Endothelial cell of umbilical vein (primary cell): ENCODE measurements at regions not wholly inside any gene's neighbourhood (a gene's known extent, or its start where the extent isn't known, plus 50 kb on each side); places are given as distances from the start of the nearest gene placed in this dataset.

Source experiments
- BruUV-seq: library from RNA; stranded (reverse); fragments of 400-500 nt; replicated peaks from 2 replicates; lab custom pipeline; 2021; lab: Mats Ljungman, UMichigan
- CTCF ChIA-PET: fragments of 300-600, 350-600 bp; sonication (Branson Sonifier 250); formaldehyde crosslinking; loops from one replicate; lab custom pipeline; 2021; ENCODE audit warnings: antibody characterized with exemption, inconsistent platforms; lab: Charles Lee
- POLR2A ChIA-PET: fragments of 300-600, 350-600 bp; sonication (Branson Sonifier 250); formaldehyde crosslinking; loops from one replicate; lab custom pipeline; 2021; ENCODE audit warnings: antibody characterized with exemption, inconsistent platforms; lab: Charles Lee
- DNase-seq: peaks from one replicate; pipeline ENCODE4 v3.0.0-alpha.2; 2011; ENCODE audit warnings: low read depth, low spot score
- FAIRE-seq: peaks from 2 replicates; lab custom pipeline; 2011; peaks lifted over from hg19 to GRCh38; lab: Jason Lieb, UNC
- H2AFZ ChIP-seq: 2 replicates; pipeline ENCODE4 v1.6.0; 2012; ENCODE audit warnings: low read depth, low read length, control low read depth, inconsistent platforms
- H3K27ac ChIP-seq: 2 replicates; pipeline ENCODE4 v1.5.1; 2011; ENCODE audit warnings: low read depth, mild to moderate bottlenecking, control low read depth, low read length, moderate library complexity; ENCODE audit not compliant: insufficient read depth
- H3K27me3 ChIP-seq, 2 experiments: 2 replicates each; pipeline versions ENCODE4 v1.6.0 to v1.6.1; 2011; ENCODE audit warnings: low read length in 2 of 2, mixed read lengths in 1 of 2; ENCODE audit not compliant: control insufficient read depth in 2 of 2, insufficient read depth in 2 of 2
- H3K36me3 ChIP-seq, 2 experiments: 2 replicates in 1 of 2; 3 replicates in 1 of 2; pipeline ENCODE4 v1.5.1; 2011; ENCODE audit warnings: low read length in 2 of 2, mild to moderate bottlenecking in 1 of 2, moderate library complexity in 1 of 2; ENCODE audit not compliant: control insufficient read depth in 2 of 2, insufficient read depth in 2 of 2; ENCODE audit errors: extremely low read depth in 1 of 2
- H3K4me1 ChIP-seq: 3 replicates; pipeline ENCODE4 v1.5.1; 2011; ENCODE audit warnings: mild to moderate bottlenecking, low read length; ENCODE audit not compliant: control insufficient read depth, insufficient read depth; ENCODE audit errors: extremely low read depth
- H3K4me2 ChIP-seq: 2 replicates; pipeline ENCODE4 v1.6.1; 2011; ENCODE audit warnings: low read length, control low read depth, mixed read lengths; ENCODE audit not compliant: insufficient read depth
- H3K4me3 ChIP-seq, 3 experiments: fragments of 200-600 bp in 1 of 3; sonication (generic), shearing (Covaris generic) in 1 of 3; replicated peaks in 1 of 3; 2 replicates each; pipeline ENCODE4 v1.5.1; 2011 to 2016; ENCODE audit warnings: control low read depth in 3 of 3, low read length in 3 of 3, mild to moderate bottlenecking in 2 of 3, inconsistent platforms in 1 of 3, low read depth in 1 of 3, moderate library complexity in 1 of 3; ENCODE audit not compliant: insufficient read depth in 1 of 3
- H3K79me2 ChIP-seq: 2 replicates; pipeline ENCODE4 v1.6.0; 2012; ENCODE audit warnings: low read length, inconsistent platforms; ENCODE audit not compliant: control insufficient read depth, insufficient read depth
- H3K9ac ChIP-seq: replicated peaks from 2 replicates; pipeline ENCODE3; 2011; ENCODE audit warnings: low read length, control low read depth; ENCODE audit not compliant: insufficient read depth; ENCODE audit errors: extremely low read depth
- H3K9me1 ChIP-seq: replicated peaks from 3 replicates; pipeline ENCODE4 v1.6.0; 2011; ENCODE audit warnings: mild to moderate bottlenecking, low read length; ENCODE audit not compliant: control insufficient read depth, insufficient read depth; ENCODE audit errors: extremely low read depth
- H3K9me3 ChIP-seq: replicated peaks from 2 replicates; pipeline ENCODE4 v1.5.1; 2012; ENCODE audit warnings: low read length, inconsistent platforms; ENCODE audit not compliant: control insufficient read depth, insufficient read depth
- H4K20me1 ChIP-seq: replicated peaks from 2 replicates; pipeline ENCODE3; 2011; ENCODE audit warnings: mild to moderate bottlenecking, low read length; ENCODE audit not compliant: control insufficient read depth, insufficient read depth; ENCODE audit errors: extremely low read depth
- EZH2 ChIP-seq: IDR thresholded peaks from 2 replicates; pipeline ENCODE4 v1.6.1; 2012; ENCODE audit warnings: borderline replicate concordance, low read depth, mild to moderate bottlenecking, moderate library complexity, low read length, inconsistent platforms; ENCODE audit not compliant: severe bottlenecking
- FOS ChIP-seq: IDR thresholded peaks from 2 replicates; pipeline ENCODE4 v1.6.1; 2011; ENCODE audit warnings: mild to moderate bottlenecking, low read length, moderate library complexity, borderline replicate concordance; ENCODE audit not compliant: insufficient read depth
- GATA2 ChIP-seq: IDR thresholded peaks from 2 replicates; pipeline ENCODE4 v1.7.0; 2011; ENCODE audit warnings: low read depth, mild to moderate bottlenecking, moderate library complexity, mixed read lengths, low read length; ENCODE audit not compliant: insufficient read length, insufficient read depth
- JUN ChIP-seq: IDR thresholded peaks from 2 replicates; pipeline ENCODE4 v1.6.1; 2011; ENCODE audit warnings: borderline replicate concordance, low read depth; ENCODE audit not compliant: insufficient read length, insufficient read depth
- MYC ChIP-seq: IDR thresholded peaks from one replicate; pipeline ENCODE4 v1.6.1; 2011; ENCODE audit warnings: mild to moderate bottlenecking, low read depth, low read length
- POLR2A ChIP-seq: IDR thresholded peaks from 2 replicates; pipeline ENCODE4 v1.6.1; 2012; ENCODE audit warnings: low read depth, mild to moderate bottlenecking, control low read depth, low read length
- POLR2AphosphoS5 ChIP-seq: IDR thresholded peaks from 2 replicates; pipeline ENCODE4 v1.6.1; 2012; ENCODE audit warnings: low read depth, mild to moderate bottlenecking, control low read depth, low read length, moderate library complexity; ENCODE audit not compliant: insufficient read depth
- dilution Hi-C: fragments of 300-500 bp; cut with MboI; formaldehyde crosslinking; loops from one replicate; pipeline ENCODE4 v1.15.0; 2019; ENCODE audit warnings: low sequenced_read_pairs; ENCODE audit not compliant: extremely low pct_ligation_motif_present
- intact Hi-C: fragments of 100-400 bp; cut with micrococcal nuclease; formaldehyde crosslinking; loops from one replicate; pipeline ENCODE4 v1.10.0; 2022
- TF ChIP-seq, protein P1 (sequence below), 2 donors: IDR thresholded peaks; 1 replicate in 1 of 2; 2 replicates in 1 of 2; pipeline ENCODE4 v1.5.1; 2011; ENCODE audit warnings: low read length in 2 of 2, mild to moderate bottlenecking in 2 of 2, moderate library complexity in 2 of 2, control low read depth in 1 of 2, inconsistent platforms in 1 of 2, low read depth in 1 of 2; ENCODE audit not compliant: insufficient read depth in 1 of 2; ENCODE audit errors: extremely low read depth in 1 of 2
- TF ChIP-seq, protein P2 (sequence below): IDR thresholded peaks from 2 replicates; pipeline ENCODE4 v1.6.1; 2011; ENCODE audit not compliant: insufficient read depth, insufficient read length

DNA sequence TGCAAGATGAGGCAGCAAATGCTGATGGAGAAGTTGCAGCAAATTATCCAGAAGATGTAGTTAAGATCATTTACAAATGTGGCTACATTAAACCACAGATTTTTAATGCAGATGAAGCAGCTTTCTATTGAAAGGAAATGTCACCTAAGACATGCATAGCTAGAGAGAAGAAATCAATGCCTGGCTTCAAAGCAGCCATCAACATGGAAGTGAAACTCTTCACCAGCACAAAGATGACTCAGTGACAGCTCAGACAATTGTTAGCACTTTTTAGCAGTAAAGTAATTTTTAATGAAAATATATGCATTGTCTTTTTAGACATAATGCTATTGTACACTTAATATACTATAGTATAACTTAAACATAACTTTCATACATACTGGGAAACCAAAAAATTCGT is 71.4 kb downstream of the FANCF start:
- Histone ChIP-seq H3K9me3 (no peaks in the 10 kb centered on the region), H3K4me1 (no peaks in the 10 kb centered on the region), H4K20me1 (no peaks in the 10 kb centered on the region), H3K36me3 (no peaks in the 10 kb centered on the region), H3K4me2 (no peak overlapping the region), H3K9ac (no peak overlapping the region), H3K79me2 (no peaks in the 10 kb centered on the region), H3K27ac (no peak overlapping the region), H3K9me1 (no peaks in the 10 kb centered on the region), H3K4me3 (no peak overlapping the region), H3K27me3 (peaks cover 0 to 3% of the 10 kb centered on the region in 2 experiments), H2AFZ (no peak overlapping the region)
- FAIRE-seq (no peak), DNase-seq (no peak)
- ChIA-PET POLR2A (no interaction called here), CTCF (no interaction called here)
- no peak for TF ChIP-seq POLR2AphosphoS5
- no peak for TF ChIP-seq MYC
- TF ChIP-seq FOS, result no peak
- TF ChIP-seq GATA2, result no peak
- no peak for TF ChIP-seq EZH2
- TF ChIP-seq, protein P1, sequence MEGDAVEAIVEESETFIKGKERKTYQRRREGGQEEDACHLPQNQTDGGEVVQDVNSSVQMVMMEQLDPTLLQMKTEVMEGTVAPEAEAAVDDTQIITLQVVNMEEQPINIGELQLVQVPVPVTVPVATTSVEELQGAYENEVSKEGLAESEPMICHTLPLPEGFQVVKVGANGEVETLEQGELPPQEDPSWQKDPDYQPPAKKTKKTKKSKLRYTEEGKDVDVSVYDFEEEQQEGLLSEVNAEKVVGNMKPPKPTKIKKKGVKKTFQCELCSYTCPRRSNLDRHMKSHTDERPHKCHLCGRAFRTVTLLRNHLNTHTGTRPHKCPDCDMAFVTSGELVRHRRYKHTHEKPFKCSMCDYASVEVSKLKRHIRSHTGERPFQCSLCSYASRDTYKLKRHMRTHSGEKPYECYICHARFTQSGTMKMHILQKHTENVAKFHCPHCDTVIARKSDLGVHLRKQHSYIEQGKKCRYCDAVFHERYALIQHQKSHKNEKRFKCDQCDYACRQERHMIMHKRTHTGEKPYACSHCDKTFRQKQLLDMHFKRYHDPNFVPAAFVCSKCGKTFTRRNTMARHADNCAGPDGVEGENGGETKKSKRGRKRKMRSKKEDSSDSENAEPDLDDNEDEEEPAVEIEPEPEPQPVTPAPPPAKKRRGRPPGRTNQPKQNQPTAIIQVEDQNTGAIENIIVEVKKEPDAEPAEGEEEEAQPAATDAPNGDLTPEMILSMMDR (IDR thresholded peaks at IDR 0.05; ENCODE audit: extremely low read depth in 1 of 2, insufficient read depth in 1 of 2, low read depth in 1 of 2, low read length in 2 of 2), result no peak
- intact Hi-C loops (no loop called here), dilution Hi-C loops (no loop called here)
- no TSS peak for BruUV-seq

DNA sequence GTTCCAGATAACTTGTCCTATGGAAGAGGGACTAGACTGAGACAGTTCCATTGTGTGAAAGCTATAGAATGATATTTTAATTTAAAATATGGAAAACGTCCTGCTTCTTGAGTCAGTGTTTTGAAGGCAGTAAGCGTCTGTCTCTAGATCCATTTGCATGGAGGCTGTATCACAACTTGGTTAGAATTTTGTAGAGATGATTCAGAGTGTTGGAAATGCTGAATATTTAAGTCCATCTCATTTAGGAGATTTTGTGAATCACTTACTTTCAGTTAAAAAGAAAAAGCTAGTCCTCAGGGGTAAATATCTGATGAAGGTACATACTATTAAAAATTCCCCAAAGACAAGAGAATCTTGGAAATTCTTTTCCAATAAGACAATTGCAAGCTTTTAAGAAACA is 72.7 kb downstream of the FANCF start:
- FAIRE-seq, result no peak
- peaks cover 0 to 3% of the 10 kb centered on the region in 2 experiments for H3K27me3 ChIP-seq
- H3K9me3 ChIP-seq, result no peaks in the 10 kb centered on the region
- no TSS peak for BruUV-seq
- no peak for DNase-seq
- ChIA-PET POLR2A (no interaction called here), CTCF (no interaction called here)
- intact Hi-C loops, result no loop called here
- H3K9me1 ChIP-seq, result no peaks in the 10 kb centered on the region
- H3K4me1 ChIP-seq, result no peaks in the 10 kb centered on the region
- TF ChIP-seq, protein P1 (IDR thresholded peaks at IDR 0.05; ENCODE audit: extremely low read depth in 1 of 2, insufficient read depth in 1 of 2, low read depth in 1 of 2, low read length in 2 of 2), result no peak
- TF ChIP-seq POLR2AphosphoS5, result no peak
- TF ChIP-seq EZH2, result no peak
- TF ChIP-seq MYC, result no peak
- TF ChIP-seq, protein P2, sequence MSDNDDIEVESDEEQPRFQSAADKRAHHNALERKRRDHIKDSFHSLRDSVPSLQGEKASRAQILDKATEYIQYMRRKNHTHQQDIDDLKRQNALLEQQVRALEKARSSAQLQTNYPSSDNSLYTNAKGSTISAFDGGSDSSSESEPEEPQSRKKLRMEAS, result no peak
- no peak for TF ChIP-seq FOS
- no peak for TF ChIP-seq GATA2
- TF ChIP-seq POLR2A, result no peak
- no peak for TF ChIP-seq JUN
- no peak overlapping the region for H3K4me3 ChIP-seq
- no peak overlapping the region for H3K9ac ChIP-seq
- H3K4me2 ChIP-seq, result no peak overlapping the region
- no peak overlapping the region for H2AFZ ChIP-seq
- H3K79me2 ChIP-seq, result no peaks in the 10 kb centered on the region
- no peaks in the 10 kb centered on the region for H3K36me3 ChIP-seq
- H3K27ac ChIP-seq, result no peak overlapping the region
- H4K20me1 ChIP-seq, result no peaks in the 10 kb centered on the region
- dilution Hi-C loops, result no loop called here
